Colonic mucosa (tissue), 4 donors: ENCODE measurements at regions not wholly inside any gene's neighbourhood (a gene's known extent, or its start where the extent isn't known, plus 50 kb on each side); places are given as distances from the start of the nearest gene placed in this dataset.
"Not testable (repeated sequence)": the region's sequence is repeated elsewhere in the genome, so short reads cannot be mapped to it uniquely, and the experiment has no call there.

Experiments used
- DNase-seq: peaks from one replicate; pipeline ENCODE4 v3.0.0-alpha.2; 2020
- H3K27ac ChIP-seq: fragments of 200-600 bp; one replicate; pipeline ENCODE4 v1.8.0; 2021
- H3K27me3 ChIP-seq: fragments of 200-600 bp; one replicate; pipeline ENCODE4 v1.8.0; 2021
- H3K36me3 ChIP-seq: fragments of 200-600 bp; one replicate; pipeline ENCODE4 v1.8.0; 2021
- H3K4me1 ChIP-seq: fragments of 200-600 bp; one replicate; pipeline ENCODE4 v1.8.0; 2021; ENCODE audit warnings: mild to moderate bottlenecking
- H3K4me3 ChIP-seq: fragments of 200-600 bp; one replicate; pipeline ENCODE4 v1.8.0; 2021
- H3K9ac ChIP-seq, 2 donors: one replicate each; pipeline ENCODE4 v1.7.0; 2013; ENCODE audit warnings: control low read depth in 2 of 2, low read depth in 2 of 2, low read length in 2 of 2
- H3K9me3 ChIP-seq: fragments of 200-600 bp; one replicate; pipeline ENCODE4 v1.8.0; 2021
- intact Hi-C: fragments of 100-400 bp; cut with DNase I; formaldehyde crosslinking; loops from one replicate; pipeline ENCODE4 v1.14.1; 2022
- TF ChIP-seq, protein P1 (sequence below): fragments of 200-600 bp; IDR thresholded peaks from one replicate; pipeline ENCODE4 v1.8.0; 2022; ENCODE audit warnings: antibody characterized with exemption, mild to moderate bottlenecking
- donor health status: healthy.
- donor health status: DM: no; HTN: no; CAD: no.
- donor health status: DM: no; HTN: no; CAD: no.

- DNase-seq = no peak
- no peak overlapping the region for H3K9ac ChIP-seq
- H3K4me1 ChIP-seq = no peaks in the 10 kb centered on the region
- no peaks in the 10 kb centered on the region for H3K9me3 ChIP-seq
- H3K27ac ChIP-seq = no peak overlapping the region
- H3K27me3 ChIP-seq = no peaks in the 10 kb centered on the region
- no peak overlapping the region for H3K4me3 ChIP-seq
- intact Hi-C loops = no loop called here
- no peaks in the 10 kb centered on the region for H3K36me3 ChIP-seq
- TF ChIP-seq, protein P1, sequence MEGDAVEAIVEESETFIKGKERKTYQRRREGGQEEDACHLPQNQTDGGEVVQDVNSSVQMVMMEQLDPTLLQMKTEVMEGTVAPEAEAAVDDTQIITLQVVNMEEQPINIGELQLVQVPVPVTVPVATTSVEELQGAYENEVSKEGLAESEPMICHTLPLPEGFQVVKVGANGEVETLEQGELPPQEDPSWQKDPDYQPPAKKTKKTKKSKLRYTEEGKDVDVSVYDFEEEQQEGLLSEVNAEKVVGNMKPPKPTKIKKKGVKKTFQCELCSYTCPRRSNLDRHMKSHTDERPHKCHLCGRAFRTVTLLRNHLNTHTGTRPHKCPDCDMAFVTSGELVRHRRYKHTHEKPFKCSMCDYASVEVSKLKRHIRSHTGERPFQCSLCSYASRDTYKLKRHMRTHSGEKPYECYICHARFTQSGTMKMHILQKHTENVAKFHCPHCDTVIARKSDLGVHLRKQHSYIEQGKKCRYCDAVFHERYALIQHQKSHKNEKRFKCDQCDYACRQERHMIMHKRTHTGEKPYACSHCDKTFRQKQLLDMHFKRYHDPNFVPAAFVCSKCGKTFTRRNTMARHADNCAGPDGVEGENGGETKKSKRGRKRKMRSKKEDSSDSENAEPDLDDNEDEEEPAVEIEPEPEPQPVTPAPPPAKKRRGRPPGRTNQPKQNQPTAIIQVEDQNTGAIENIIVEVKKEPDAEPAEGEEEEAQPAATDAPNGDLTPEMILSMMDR = no peak
Observed at GRCh38 chr21:25489673-25490072, 117.6 kb downstream of the MRPL39 start.

DNA sequence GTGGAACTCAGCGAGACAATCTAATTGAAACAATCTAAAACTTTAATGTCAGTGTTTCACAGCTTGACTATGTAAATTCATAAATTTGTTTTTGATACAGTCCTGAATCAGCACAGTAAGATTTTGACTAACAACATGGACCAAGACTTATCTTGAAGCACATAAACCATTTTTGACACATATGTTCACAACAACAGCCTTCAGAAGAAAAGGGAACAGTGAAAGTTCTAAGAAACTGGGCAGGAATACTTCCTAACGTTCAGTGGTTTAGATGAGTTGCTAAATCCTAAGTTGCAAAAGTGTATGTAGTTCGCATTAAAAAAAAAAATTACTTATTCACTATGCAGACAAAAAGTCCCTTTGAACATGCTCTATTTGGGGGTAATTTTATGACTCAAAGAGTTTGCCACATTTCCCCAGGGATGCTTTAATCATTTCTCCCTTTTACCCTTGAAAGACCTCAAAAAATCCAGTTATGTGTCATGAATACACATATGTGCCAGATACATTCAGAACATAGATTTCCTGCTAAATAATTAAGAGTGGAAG is 120.2 kb downstream of the MRPL39 start:
- no peaks in the 10 kb centered on the region for H3K36me3 ChIP-seq
- no peaks in the 10 kb centered on the region for H3K4me1 ChIP-seq
- DNase-seq = no peak
- H3K27ac ChIP-seq = no peak overlapping the region
- no peaks in the 10 kb centered on the region for H3K27me3 ChIP-seq
- no peak overlapping the region for H3K4me3 ChIP-seq
- TF ChIP-seq, protein P1 = no peak
- intact Hi-C loops = no loop called here
- no peaks in the 10 kb centered on the region for H3K9me3 ChIP-seq
- no peak overlapping the region for H3K9ac ChIP-seq

GRCh38 chr21:25485914-25486313 is 121.4 kb downstream of the MRPL39 start:
- no peak overlapping the region for H3K27ac ChIP-seq
- H3K27me3 ChIP-seq = no peaks in the 10 kb centered on the region
- H3K9me3 ChIP-seq = no peaks in the 10 kb centered on the region
- intact Hi-C loops = no loop called here
- no peaks in the 10 kb centered on the region for H3K36me3 ChIP-seq
- DNase-seq = no peak
- no peaks in the 10 kb centered on the region for H3K4me1 ChIP-seq
- H3K4me3 ChIP-seq = no peak overlapping the region
- H3K9ac ChIP-seq = no peak overlapping the region
- TF ChIP-seq, protein P1 = no peak

GRCh38 chr21:25467896-25468295 is 139.4 kb downstream of the MRPL39 start:
- no peak for DNase-seq
- Histone ChIP-seq H3K4me1 (no peaks in the 10 kb centered on the region), H3K9ac (no peak overlapping the region), H3K27ac (no peak overlapping the region), H3K36me3 (no peaks in the 10 kb centered on the region), H3K9me3 (no peaks in the 10 kb centered on the region), H3K4me3 (no peak overlapping the region), H3K27me3 (no peaks in the 10 kb centered on the region)
- intact Hi-C loops = no loop called here
- TF ChIP-seq, protein P1 = no peak

DNA sequence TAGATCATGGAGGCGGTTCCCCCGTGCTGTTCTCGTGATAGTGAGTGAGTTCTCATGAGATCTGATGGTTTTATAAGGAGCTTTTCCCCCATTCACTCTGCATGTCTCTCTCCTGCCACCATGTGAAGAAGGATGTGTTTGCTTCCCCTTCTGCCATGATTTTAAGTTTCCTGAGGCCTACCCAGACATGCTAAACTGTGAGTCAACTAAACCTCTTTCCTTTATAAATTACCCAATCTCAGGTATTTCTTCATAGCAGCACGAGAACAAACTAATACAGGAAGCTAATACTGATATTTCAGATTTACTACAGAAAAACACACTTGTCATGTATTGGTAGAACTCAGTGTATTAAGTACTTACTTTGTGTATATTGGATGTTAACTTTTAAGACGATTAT is 140.2 kb downstream of the MRPL39 start:
- H3K27ac ChIP-seq, H3K27me3 ChIP-seq, DNase-seq, H3K4me3 ChIP-seq, H3K36me3 ChIP-seq, H3K4me1 ChIP-seq, H3K9me3 ChIP-seq, intact Hi-C loops, H3K9ac ChIP-seq: not testable (repeated sequence)

- H3K9me3 ChIP-seq = no peaks in the 10 kb centered on the region
- no peaks in the 10 kb centered on the region for H3K4me1 ChIP-seq
- H3K27ac ChIP-seq = no peak overlapping the region
- no peak overlapping the region for H3K9ac ChIP-seq
- no peaks in the 10 kb centered on the region for H3K36me3 ChIP-seq
- TF ChIP-seq, protein P1 = no peak
- DNase-seq = no peak
- intact Hi-C loops = no loop called here
- H3K4me3 ChIP-seq = no peak overlapping the region
- no peaks in the 10 kb centered on the region for H3K27me3 ChIP-seq
Observed at GRCh38 chr21:25466470-25466869, 140.8 kb downstream of the MRPL39 start.
